Transverse colon (tissue), 4 donors: ENCODE measurements at regions not wholly inside any gene's neighbourhood (a gene's known extent, or its start where the extent isn't known, plus 50 kb on each side); places are given as distances from the start of the nearest gene placed in this dataset.
A peak's percentile ranks its signal among the peaks of the same experiment; 100 is the strongest.

Experiments used
- DNase-seq: peaks from one replicate; pipeline ENCODE4 v3.0.0-alpha.2; 2019
- H3K27ac ChIP-seq, 4 donors: fragments of 200-600 bp; sonication (generic); 2 replicates each; pipeline ENCODE4 v1.5.1; 2016 to 2018; ENCODE audit warnings: inconsistent platforms in 4 of 4
- H3K27me3 ChIP-seq: fragments of 200-600 bp; sonication (generic); 2 replicates; pipeline ENCODE4 v1.5.1; 2017; ENCODE audit warnings: inconsistent platforms
- H3K36me3 ChIP-seq, 4 donors: fragments of 200-600 bp; sonication (generic); 2 replicates each; pipeline ENCODE4 v1.5.1; 2017 to 2019; ENCODE audit warnings: inconsistent platforms in 4 of 4
- H3K4me1 ChIP-seq, 4 donors: fragments of 200-600 bp; sonication (generic); 2 replicates each; pipeline ENCODE4 v1.5.1; 2017 to 2020; ENCODE audit warnings: inconsistent platforms in 4 of 4
- H3K4me3 ChIP-seq, 4 donors: fragments of 200-600 bp; sonication (generic); 1 replicate in 1 of 4; 2 replicates in 3 of 4; pipeline versions ENCODE4 v1.5.1 to v1.6.1; 2017 to 2019; ENCODE audit warnings: inconsistent platforms in 4 of 4
- H3K9me3 ChIP-seq, 2 donors: fragments of 200-600 bp; sonication (generic); 2 replicates each; pipeline ENCODE4 v1.5.1; 2017 to 2019; ENCODE audit warnings: inconsistent platforms in 2 of 2
- CTCF ChIP-seq, 5 experiments: fragments of 200-600 bp in 3 of 5; fragments of 450-650 bp in 2 of 5; sonication (generic) in 3 of 5; IDR thresholded peaks; 1 replicate in 2 of 5; 2 replicates in 3 of 5; pipeline ENCODE4 v1.5.1; 2016 to 2017; ENCODE audit warnings: antibody characterized with exemption in 5 of 5, inconsistent platforms in 3 of 5, mild to moderate bottlenecking in 2 of 5, moderate library complexity in 1 of 5
- EP300 ChIP-seq: sonication (generic); formaldehyde crosslinking; IDR thresholded peaks from one replicate; pipeline ENCODE4 v1.6.1; 2017; ENCODE audit warnings: antibody characterized with exemption, low read depth
- POLR2A ChIP-seq: fragments of 450-650 bp; IDR thresholded peaks from one replicate; pipeline ENCODE4 v1.6.1; 2016; ENCODE audit warnings: antibody characterized with exemption, mild to moderate bottlenecking, moderate library complexity
- POLR2AphosphoS5 ChIP-seq, 3 donors: sonication (generic); formaldehyde crosslinking; IDR thresholded peaks; one replicate each; pipeline ENCODE4 v1.6.1; 2016; ENCODE audit warnings: antibody characterized with exemption in 3 of 3
- WGBS, 2 donors: methylation state at CpG; one replicate each; pipeline ENCODE4 v1.1.5; 2018; ENCODE audit warnings: low coverage in 1 of 2; 5-methylcytosine and 5-hydroxymethylcytosine counted together
- in situ Hi-C, 4 donors: fragments of 200-750 bp; cut with MboI; loops; one replicate each; pipeline versions ENCODE4 v1.15.0 to v1.15.1; 2017; ENCODE audit warnings: low sequenced_read_pairs in 3 of 4, low pct_ligation_motif_present in 1 of 4, low pct_unique_long_range_greater_than_20kb in 1 of 4
- intact Hi-C: fragments of 100-400 bp; cut with DNase I; formaldehyde crosslinking; loops from one replicate; pipeline ENCODE4 v1.15.1; 2023; ENCODE audit warnings: low total_unique reads

- intact Hi-C loops (no loop called here), in situ Hi-C loops (no loop called here)
- Histone ChIP-seq H3K27me3 (no peaks in the 10 kb centered on the region), H3K27ac (peak overlapping the region; percentile 68 to 76 (median 74)), H3K4me3 (no peak overlapping the region), H3K4me1 (peaks cover 8 to 38% (median 32%) of the 10 kb centered on the region in 4 donors), H3K9me3 (no peaks in the 10 kb centered on the region), H3K36me3 (no peaks in the 10 kb centered on the region)
- no peak for DNase-seq
- no peak for TF ChIP-seq POLR2A
- no peak for TF ChIP-seq POLR2AphosphoS5 (IDR thresholded peaks at IDR 0.05)
- 65% methylated on average over 3 of the region's 3 CpGs; no CpG with 5 or more reads in 1 of the 2 donors for WGBS, 2 donors
These were observed 75.7 kb downstream of the MRPL14 start for GRCh38 chr6:44051515-44051914.

DNA sequence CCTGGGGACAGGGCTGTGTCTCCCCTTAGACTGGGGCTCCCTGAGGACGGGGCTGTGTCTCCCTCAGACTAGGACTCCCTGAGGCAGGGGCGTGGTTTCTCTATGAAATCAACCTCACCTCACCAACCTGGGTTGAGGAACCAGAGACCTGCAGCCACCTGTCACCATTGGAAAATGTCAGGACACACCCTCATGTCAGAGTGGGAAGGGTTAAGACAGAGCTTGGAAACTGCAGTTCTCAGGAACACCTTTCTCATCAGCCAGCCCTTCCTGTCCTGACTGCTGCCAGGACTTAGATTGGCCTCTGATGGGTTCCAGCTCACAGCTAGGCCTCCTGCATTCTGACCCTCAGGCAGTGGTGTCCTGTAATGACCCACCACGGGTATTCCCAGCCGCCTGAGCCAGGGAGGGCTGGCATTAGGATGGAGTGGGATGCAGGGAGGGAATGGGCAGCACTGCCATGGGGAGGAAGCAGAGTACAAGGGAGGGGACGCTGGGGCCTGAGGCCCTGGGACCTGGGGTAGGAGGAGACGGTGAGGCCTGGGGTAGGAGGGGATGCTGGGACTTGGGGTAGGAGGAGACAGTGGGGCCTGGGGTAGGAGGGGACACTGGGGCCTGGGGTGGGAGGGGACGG is 76.3 kb downstream of the MRPL14 start:
- Histone ChIP-seq H3K9me3 (no peaks in the 10 kb centered on the region), H3K4me3 (no peak overlapping the region), H3K4me1 (peaks cover 8 to 38% (median 32%) of the 10 kb centered on the region in 4 donors), H3K36me3 (no peaks in the 10 kb centered on the region), H3K27me3 (no peaks in the 10 kb centered on the region), H3K27ac (peak overlapping the region; percentile 68 to 76 (median 74))
- DNase-seq = peak; percentile 8
- intact Hi-C loops (no loop called here), in situ Hi-C loops (no loop called here)
- TF ChIP-seq POLR2A (no peak), POLR2AphosphoS5 (IDR thresholded peaks at IDR 0.05) (peak; percentile 11 to 47 (median 46)), CTCF (IDR thresholded peaks at IDR 0.05) (no peak)
- 69% methylated on average over 6 of the region's 7 CpGs; no CpG with 5 or more reads in 1 of the 2 donors for WGBS, 2 donors

- WGBS, 2 donors = 63 to 84% methylated on average over 3 to 6 of the region's 6 CpGs
- TF ChIP-seq POLR2A (no peak), EP300 (no peak), POLR2AphosphoS5 (IDR thresholded peaks at IDR 0.05) (no peak), CTCF (IDR thresholded peaks at IDR 0.05) (no peak)
- in situ Hi-C loops = no loop called here
- Histone ChIP-seq H3K27ac (peak overlapping the region; percentile 68 to 76 (median 74)), H3K4me3 (no peak overlapping the region), H3K27me3 (no peaks in the 10 kb centered on the region), H3K4me1 (peaks cover 8 to 38% (median 32%) of the 10 kb centered on the region in 4 donors), H3K36me3 (no peaks in the 10 kb centered on the region), H3K9me3 (no peaks in the 10 kb centered on the region)
- peak; percentile 6 for DNase-seq
- intact Hi-C loops = no loop called here
These were observed 77.0 kb downstream of the MRPL14 start for GRCh38 chr6:44049989-44050871.

GRCh38 chr6:44049163-44049988 is 77.9 kb downstream of the MRPL14 start:
- H3K27ac ChIP-seq = peak overlapping the region; percentile 68 to 76 (median 74)
- no peaks in the 10 kb centered on the region for H3K9me3 ChIP-seq
- H3K36me3 ChIP-seq = no peaks in the 10 kb centered on the region
- WGBS, 2 donors = 36% methylated on average over 4 to 6 of the region's 6 CpGs
- intact Hi-C loops = no loop called here
- H3K4me3 ChIP-seq = no peak overlapping the region
- peak; percentile 52 to 73 (median 57) for TF ChIP-seq POLR2AphosphoS5 (IDR thresholded peaks at IDR 0.05)
- no peak for TF ChIP-seq POLR2A
- no peak for TF ChIP-seq CTCF (IDR thresholded peaks at IDR 0.05)
- DNase-seq = no peak
- H3K27me3 ChIP-seq = no peaks in the 10 kb centered on the region
- in situ Hi-C loops = no loop called here
- peaks cover 8 to 38% (median 32%) of the 10 kb centered on the region in 4 donors for H3K4me1 ChIP-seq
